HG02642 (cell line): ENCODE measurements at regions not wholly inside any gene's neighbourhood (a gene's known extent, or its start where the extent isn't known, plus 50 kb on each side); places are given as distances from the start of the nearest gene placed in this dataset.
"Not testable (repeated sequence)": the region's sequence is repeated elsewhere in the genome, so short reads cannot be mapped to it uniquely, and the experiment has no call there.

Source experiments
- ATAC-seq: cut with Tn5 transposase; IDR thresholded peaks from one replicate; pipeline ENCODE4 v1.9.1; 2021; ENCODE audit warnings: mild to moderate bottlenecking; ENCODE audit not compliant: unreplicated experiment, poor library complexity

DNA sequence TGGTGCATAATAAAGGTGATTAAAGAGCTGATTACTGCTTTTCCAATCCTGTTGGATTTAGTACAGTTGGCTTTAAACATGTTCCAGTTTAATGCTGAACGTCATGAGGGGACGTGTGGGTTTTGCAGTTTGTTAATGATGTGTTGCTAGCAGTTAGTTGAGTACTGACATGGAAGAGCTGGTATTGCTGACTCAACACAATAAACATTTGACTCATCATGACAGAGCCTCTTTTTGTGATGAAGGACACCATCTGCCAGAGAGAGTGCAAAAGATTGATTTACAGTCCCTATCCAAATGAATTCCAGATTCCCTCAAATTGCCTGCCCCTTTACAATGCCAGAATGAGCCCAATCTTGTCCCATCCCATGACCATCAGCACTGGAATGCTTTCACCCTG lies 346.2 kb upstream of the PRICKLE1 start:
- no peak for ATAC-seq

- no peak for ATAC-seq
Measured at GRCh38 chr12:42935090-42935489, 345.5 kb upstream of the PRICKLE1 start.

GRCh38 chr12:42933461-42934081 lies 344.0 kb upstream of the PRICKLE1 start:
- no peak for ATAC-seq

- no peak for ATAC-seq
Measured at GRCh38 chr12:42932936-42933335, 343.4 kb upstream of the PRICKLE1 start.

- ATAC-seq, result no peak
Measured at GRCh38 chr12:42926232-42926631, 336.7 kb upstream of the PRICKLE1 start.

GRCh38 chr12:42924482-42924881 lies 334.9 kb upstream of the PRICKLE1 start:
- ATAC-seq, result no peak

- no peak for ATAC-seq
Measured at GRCh38 chr12:42923583-42923982, 334.0 kb upstream of the PRICKLE1 start.

- ATAC-seq, result no peak
Measured at GRCh38 chr12:42923156-42923555, 333.6 kb upstream of the PRICKLE1 start.

GRCh38 chr12:42922505-42922850 lies 332.9 kb upstream of the PRICKLE1 start:
- no peak for ATAC-seq

DNA sequence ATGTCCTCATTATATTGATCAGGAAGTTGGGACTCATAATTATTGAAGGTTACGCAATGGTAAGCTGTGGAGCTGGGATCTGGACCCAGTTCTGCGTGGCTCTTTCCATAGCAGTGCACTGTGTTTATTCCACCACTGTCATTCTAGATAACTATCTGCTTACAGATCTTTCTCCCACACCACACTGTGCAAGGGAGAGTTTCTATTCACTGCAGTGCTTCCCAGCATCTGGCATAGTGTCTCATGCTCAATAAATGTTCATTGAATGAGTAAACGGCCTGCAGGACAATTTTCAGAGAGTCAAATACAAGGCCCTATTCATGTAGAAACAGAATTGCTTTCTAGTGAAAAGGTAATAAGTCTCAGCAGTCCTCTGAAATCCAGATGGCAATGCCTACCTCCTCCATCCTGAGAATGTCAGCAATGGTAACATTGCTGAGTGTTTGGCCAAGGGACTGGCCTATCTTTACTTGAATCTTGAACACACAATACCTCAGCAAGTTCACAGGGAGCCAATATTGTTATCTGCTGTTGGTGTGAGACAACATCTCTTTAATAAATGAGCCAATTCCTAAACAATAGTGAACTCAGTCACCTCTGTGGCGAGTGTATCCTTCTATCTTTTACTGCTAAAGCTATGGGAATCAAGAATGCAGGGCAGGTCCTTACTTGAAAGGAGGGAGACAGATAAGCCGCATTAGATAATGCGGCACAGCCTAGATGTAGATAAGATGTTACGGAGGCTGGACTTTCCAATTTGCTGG lies 332.4 kb upstream of the PRICKLE1 start:
- ATAC-seq, result no peak

GRCh38 chr12:42919691-42920090 lies 330.1 kb upstream of the PRICKLE1 start:
- ATAC-seq, result no peak

GRCh38 chr12:42918443-42918842 lies 328.9 kb upstream of the PRICKLE1 start:
- ATAC-seq, result no peak

GRCh38 chr12:42916143-42916542 lies 326.6 kb upstream of the PRICKLE1 start:
- no peak for ATAC-seq

DNA sequence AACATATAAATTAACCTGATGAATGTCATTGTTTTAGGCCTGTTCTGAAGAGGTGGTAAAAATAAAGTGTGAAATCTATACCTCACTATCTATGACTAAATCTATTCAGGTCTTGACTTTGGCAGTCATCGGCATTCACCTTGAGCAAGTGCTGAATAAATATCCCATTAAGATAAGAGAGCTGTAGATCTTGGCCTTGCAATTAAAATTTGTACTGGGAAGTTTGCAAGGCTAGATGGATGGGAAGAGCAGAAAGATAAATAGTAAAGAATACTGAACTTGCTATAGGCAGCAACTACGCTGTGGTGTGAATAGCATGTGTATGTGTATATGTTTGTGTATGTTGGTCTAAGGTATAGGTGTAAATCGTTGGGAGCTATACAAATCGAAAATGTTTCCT lies 325.9 kb upstream of the PRICKLE1 start:
- ATAC-seq, result no peak

- ATAC-seq, result no peak
Measured at GRCh38 chr12:42912367-42912766, 322.8 kb upstream of the PRICKLE1 start.

- no peak for ATAC-seq
Measured at GRCh38 chr12:42910656-42911055, 321.1 kb upstream of the PRICKLE1 start.

DNA sequence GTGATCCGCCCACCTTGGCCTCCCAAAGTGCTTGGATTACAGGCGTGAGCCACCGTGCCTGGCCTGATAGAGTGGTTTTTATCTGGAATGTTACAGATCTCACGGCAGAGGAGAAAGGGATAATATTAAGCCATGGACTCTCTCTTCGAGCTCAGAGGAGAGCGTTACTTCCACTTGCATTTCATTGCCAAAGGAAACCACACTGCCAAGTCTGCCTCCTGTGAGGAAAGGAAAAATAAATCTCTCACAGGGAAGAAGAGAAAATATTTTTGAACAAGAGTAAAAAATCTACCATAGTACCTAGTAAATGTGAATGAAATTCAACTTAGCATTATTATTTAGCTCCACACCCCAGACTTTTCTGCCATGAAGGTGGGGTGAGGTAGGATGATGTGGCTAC lies 319.2 kb upstream of the PRICKLE1 start:
- no peak for ATAC-seq

- not testable (repeated sequence) for ATAC-seq
Measured at GRCh38 chr12:42906801-42907200, 317.3 kb upstream of the PRICKLE1 start.

DNA sequence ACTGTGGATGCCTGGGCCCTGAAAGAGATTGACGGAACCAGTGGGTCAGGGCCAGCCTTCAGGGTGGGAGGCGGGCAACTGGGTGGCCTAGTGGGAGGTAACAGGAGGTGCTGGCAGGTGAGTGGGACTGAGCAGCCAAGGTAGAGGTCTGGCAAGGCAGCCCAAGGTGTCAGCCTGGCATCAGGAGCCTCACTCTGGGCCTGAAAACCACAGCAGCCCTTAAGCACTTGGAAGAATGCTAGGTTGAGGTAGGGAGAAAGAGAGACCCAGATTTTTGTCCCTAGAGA lies 315.8 kb upstream of the PRICKLE1 start:
- ATAC-seq, result no peak

DNA sequence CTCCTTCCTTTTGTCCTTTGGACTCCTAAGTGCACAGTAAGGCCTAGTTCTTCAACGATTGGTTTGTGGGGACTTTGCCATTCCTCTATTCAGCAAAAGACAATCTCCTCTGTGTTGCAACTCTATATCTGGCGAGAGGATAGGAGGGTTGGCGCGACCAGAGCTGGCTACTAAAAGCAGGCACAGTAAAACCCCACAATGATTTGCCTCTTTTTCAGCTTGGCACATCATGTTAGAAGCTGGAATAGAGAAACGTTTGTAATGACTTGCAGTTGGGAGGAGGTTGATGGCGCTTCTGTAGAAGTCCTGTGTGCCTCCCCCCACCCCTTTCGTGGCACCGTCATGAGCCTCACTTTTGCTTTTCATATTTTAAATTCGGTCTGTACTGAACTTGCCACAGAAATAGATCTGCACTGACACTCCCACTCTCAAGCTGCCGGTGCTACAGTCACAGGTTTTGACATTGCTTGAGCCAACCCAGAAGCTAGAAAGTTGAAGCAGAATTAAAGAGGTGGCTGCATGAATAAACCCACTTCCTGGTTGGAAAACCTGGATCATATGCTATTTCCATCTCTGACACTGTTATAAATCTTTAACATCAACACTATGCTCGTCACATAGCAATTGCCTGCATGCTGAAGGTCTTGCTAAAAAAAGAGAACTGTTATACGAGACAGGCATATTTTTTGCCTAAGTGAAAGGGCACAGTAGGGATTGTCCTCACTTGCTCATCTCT lies 315.3 kb upstream of the PRICKLE1 start:
- ATAC-seq, result no peak

DNA sequence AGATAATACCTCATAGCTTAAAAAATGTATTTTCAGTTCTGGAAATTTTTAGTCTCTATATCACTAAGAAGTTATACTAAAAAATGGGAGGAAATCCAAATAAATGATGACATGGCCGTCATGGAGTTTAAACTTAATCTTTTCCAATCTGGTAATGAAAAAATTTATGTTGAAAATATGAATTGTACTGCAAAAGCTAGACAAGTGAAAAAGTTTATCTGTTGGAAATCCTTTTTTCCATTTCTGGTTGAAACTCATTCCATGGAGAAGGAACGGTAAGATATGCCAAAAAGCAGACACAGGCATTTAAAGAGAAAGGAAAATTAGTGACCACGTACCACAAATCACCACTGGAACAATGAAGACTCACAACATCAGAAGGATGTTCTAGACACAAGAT lies 314.2 kb upstream of the PRICKLE1 start:
- ATAC-seq, result no peak

- ATAC-seq, result no peak
Measured at GRCh38 chr12:42902001-42902400, 312.5 kb upstream of the PRICKLE1 start.
